SK-MEL-5 (cell line): ENCODE measurements at regions not wholly inside any gene's neighbourhood (a gene's known extent, or its start where the extent isn't known, plus 50 kb on each side); places are given as distances from the start of the nearest gene placed in this dataset.

Experiments used
- DNase-seq: peaks from one replicate; pipeline ENCODE4 v3.0.0-alpha.2; 2016; ENCODE audit warnings: low read depth, low spot score
- in situ Hi-C: cut with HindIII; loops from 2 replicates; pipeline ENCODE4 v1.10.0; 2016; ENCODE audit warnings: low sequenced_read_pairs, high pct_unique_total_duplicates, low pct_unique_long_range_greater_than_20kb

DNA sequence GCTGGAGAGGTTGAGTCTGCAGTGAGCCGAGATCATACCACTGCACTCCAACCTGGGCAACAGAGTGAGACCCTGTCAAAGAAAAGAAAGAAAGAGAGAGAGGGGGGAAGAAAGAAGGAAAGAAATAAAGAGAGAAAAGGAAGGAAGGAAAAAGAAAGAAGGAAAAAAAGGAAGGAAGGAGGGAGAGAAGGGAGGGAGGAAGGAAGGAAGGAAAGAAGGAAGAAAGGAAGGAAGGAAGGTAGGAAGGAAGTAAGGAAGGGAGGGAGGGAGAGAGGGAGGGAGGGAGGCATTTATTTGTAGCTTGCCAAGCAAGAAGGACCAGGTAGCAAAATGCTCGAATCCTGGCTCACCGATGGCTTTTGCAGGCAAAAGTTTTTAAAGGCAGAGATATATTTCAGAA is 74.5 kb upstream of the BAIAP2L1 start:
- no peak for DNase-seq
- in situ Hi-C loops: no loop called here

DNA sequence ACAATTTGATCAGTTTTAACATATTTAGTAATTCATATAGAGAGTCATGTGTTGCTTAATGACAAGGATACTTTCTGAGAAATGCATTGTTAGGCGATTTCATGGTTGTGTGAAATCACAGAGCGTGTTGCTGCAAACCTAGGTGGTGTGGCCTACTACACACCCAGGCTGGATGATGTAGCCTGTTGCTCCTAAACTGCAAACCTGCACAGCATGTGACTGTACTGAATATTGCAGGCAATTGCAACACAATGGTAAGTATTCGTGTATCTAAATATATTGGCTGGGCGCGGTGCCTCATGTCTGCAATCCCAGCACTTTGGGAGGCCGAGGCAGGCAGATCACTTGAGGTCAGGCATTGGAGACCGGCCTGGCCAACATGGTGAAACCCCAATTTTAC is 73.7 kb upstream of the BAIAP2L1 start:
- in situ Hi-C loops: no loop called here
- no peak for DNase-seq

- in situ Hi-C loops: no loop called here
- no peak for DNase-seq
Measured at GRCh38 chr7:98472521-98472954, 71.6 kb upstream of the BAIAP2L1 start.

DNA sequence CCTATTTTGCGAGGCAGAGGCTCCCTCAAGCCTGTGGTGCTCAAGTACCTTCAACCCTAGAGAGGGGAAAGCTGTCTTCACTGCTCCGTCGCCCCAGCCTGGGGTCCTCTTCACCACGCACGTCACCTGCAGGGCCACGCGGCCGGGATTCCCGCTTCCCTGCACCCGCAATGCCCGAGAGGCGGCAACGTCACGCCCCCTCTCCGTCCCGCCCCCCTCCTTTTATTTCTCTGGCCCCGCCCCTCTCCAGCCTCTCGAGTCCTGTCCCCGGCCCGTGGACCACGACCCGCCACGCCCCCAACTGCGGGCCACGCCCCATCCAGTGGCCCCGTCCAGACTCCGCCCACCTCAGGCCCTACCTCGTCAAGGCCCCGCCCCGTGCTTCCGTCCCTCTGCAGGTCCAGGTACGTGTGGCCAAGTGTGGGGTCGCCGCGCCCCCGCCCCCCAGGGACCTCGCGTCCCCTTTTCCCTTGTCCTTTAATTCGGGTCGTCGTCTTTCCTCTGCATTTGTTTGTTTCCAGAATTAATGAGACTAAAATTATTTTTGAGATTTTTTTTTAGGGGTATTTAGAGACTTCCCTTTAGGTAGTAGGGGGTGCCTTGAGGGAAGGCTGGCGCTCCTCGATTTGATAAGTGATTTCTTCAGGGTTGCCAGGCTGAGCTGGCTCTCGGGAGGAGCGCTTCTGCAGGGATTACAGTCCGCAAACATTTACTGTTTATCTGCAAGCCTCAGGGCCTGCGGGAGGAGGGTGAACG is 69.8 kb upstream of the BAIAP2L1 start:
- peak; percentile 65 for DNase-seq
- in situ Hi-C loops: no loop called here

DNA sequence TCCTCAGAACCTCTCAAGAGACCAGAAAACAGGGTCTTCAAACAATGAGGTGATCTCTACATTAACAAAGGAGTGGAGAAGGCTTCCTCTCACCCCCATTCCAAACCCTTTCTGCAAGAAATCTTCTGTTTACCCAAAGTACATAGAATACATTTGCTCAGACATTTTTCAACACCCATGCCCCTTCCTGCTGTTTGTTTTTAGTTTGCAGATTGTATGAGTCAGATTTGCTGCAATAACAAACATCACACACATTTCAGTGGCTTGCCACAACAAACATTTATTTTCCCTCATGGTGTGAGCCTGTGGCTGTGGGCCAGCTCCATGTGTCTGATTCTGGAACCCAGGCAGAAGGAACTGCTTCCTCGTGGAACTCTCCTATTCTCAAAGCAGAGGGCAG is 68.2 kb upstream of the BAIAP2L1 start:
- in situ Hi-C loops: no loop called here
- DNase-seq: no peak

- DNase-seq: peak; percentile 17
- in situ Hi-C loops: no loop called here
Measured at GRCh38 chr7:98467570-98468312, 66.9 kb upstream of the BAIAP2L1 start.

- no peak for DNase-seq
- in situ Hi-C loops: no loop called here
Measured at GRCh38 chr7:98465022-98465421, 64.1 kb upstream of the BAIAP2L1 start.

DNA sequence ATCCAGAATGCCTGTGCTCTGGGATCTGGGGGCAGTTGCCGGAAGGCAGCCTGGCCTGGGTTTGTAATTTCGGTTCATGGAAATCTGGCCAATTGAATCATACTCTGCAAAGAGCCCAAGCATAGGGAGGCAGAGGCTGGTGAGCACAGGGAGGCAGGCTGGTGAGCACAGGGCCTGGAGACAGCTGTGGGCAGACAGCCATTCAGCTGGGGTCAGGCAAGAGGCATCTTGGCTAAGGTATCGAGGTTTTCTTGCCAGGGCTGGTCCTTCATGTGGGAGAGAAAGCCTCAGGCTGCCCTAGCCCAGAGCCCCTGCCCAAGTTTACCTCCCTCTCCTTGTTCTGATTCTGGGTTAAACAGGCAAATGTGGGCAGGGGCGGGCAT is 63.7 kb upstream of the BAIAP2L1 start:
- in situ Hi-C loops: no loop called here
- DNase-seq: no peak

DNA sequence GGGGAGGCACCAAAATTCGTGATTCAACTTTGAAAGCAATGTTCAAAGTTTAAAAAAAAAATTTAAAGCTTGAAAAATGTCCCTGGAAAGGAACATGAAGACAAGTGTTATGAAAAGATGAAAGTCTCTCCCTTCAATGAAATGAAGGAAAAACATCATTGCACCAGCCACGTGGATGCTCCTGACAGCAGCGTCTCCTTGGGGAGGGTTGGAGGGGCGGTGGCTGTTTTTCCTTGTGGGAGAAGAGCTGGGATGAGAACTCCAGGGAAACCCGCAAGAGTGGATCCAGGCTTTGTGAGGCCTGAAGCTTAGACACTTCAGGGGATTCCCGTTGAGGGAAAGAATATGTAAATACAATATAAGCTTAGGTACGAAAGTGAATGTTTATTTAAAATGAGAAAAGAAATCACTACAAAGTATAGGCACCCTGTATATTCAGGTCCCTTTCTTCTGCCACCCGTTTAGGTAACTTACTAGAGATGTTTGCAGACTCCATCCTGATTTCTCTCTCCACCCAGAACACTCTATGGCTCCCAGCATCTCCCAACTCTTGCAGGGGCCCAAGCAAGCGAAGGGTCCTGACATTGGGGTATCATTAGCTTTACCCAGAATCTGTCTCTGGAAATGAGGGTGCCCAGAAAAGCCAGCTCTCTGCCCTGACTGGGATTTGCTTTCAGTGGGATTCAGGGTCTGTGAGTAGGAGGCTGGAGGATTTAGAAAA is 63.1 kb upstream of the BAIAP2L1 start:
- no peak for DNase-seq
- in situ Hi-C loops: no loop called here

GRCh38 chr7:98462911-98463633 is 62.2 kb upstream of the BAIAP2L1 start:
- in situ Hi-C loops: no loop called here
- no peak for DNase-seq

DNA sequence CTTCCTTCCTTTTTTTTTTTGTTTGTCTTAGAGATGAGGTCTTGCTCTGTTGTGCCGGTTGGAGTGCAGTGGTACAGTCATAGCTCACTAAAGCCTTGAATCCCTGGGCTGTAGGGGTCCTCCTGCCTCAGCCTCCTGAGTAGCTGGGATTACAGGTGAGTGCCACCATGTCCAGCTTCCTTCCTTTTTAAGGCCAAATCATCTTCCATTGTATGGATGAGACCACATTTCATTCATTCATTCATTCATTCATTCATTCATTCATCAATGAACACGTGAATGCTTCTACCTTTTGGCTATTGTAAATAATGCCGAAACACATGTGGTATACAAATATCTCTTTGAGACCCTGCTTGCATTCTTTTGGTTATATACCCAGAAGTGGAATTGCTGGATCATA is 60.0 kb upstream of the BAIAP2L1 start:
- no peak for DNase-seq
- in situ Hi-C loops: no loop called here

DNA sequence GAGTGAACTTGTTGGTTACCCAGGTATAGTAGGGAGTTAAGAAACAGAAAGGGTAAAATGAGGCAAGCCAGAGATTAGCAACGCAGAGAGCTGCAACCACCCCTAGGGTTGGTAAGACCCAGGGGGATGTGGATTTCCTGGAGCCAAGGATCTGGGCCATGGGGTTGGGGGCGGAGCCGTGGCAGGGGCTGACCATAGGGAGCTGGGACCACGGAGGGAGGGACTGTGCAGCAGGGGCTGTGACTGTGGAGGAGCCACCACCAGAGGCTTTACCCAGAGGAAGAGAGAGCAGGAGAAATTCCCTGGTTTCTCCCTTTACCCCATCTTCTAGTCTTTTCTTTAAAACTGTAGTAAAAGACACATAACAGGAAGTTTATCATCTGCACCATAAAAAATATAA is 58.6 kb upstream of the BAIAP2L1 start:
- DNase-seq: no peak
- in situ Hi-C loops: no loop called here

DNA sequence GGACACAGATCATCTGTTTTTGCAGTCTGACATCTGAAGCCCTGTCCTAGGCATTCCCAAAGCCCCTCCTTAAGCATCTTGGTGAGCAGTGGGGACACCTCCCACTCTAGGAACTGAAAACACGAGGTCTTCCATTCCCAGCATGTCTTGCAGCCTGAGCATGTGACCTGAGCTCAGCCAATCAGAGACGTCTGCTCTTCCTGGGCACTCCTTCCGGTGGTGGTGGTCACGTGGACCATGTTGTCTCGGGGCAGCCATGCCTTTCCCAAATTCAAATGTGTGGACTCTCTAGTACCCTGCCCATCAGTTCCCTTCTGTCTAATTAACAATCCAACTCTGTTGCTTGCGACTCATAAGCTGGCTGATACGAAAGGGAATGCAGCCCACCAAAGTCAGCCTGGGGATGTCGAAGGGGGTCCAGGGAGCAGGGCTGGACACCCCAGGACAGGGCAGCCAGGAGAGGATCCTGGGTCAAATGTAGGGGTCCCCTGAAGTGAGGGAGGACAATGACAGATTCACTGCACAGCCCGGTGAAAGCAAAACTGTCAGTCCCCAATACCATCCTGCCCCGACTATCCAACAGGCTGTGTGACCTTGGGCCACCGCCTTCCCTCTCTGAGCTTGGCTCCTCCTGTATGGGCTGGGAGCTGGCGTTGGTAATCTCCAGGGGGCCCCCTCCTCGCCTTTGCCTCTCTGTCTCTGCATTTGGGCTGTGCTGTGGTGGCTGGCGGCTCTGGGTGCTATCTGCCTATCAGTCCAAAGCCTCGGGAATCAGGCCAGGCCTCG is 57.4 kb upstream of the BAIAP2L1 start:
- in situ Hi-C loops: no loop called here
- peak; percentile 32 for DNase-seq

GRCh38 chr7:98456866-98457265 is 56.0 kb upstream of the BAIAP2L1 start:
- DNase-seq: peak; percentile 41
- in situ Hi-C loops: no loop called here

DNA sequence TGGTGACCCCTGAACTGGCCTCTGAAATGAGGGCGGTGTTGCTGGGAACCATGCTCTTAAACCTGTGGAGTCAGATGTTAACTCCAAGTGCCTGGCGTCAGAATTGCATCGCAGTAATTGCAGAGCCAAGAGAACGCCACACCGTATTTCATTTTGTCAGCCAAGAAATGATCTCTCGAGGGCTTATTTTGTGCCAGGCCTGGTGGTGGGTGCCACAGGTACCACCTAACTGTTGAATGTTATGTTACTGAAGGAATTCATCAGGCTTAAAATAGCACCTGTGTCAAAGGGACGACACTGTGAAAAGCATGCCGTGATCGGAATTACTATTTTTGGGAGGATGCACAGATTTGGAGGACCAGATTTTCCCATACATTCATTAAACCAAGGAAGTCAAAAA is 51.9 kb upstream of the BAIAP2L1 start:
- DNase-seq: no peak
- in situ Hi-C loops: no loop called here
